ENCODE measurements at regions not wholly inside any gene's neighbourhood (a gene's known extent, or its start where the extent isn't known, plus 50 kb on each side); places are given as distances from the start of the nearest gene placed in this dataset.

GRCh38 chr2:46813680-46814079, 101.9 kb downstream of the MCFD2 start:
- TF ChIP-seq, protein P1, sequence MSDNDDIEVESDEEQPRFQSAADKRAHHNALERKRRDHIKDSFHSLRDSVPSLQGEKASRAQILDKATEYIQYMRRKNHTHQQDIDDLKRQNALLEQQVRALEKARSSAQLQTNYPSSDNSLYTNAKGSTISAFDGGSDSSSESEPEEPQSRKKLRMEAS (IDR thresholded peaks at IDR 0.05) = no peak
- TF ChIP-seq CTCF (IDR thresholded peaks at IDR 0.05 in 2 of 3, conservative IDR thresholded peaks at IDR 0.05 in 1 of 3; ENCODE audit: borderline replicate concordance in 1 of 3, insufficient read depth in 1 of 3, low read depth in 2 of 3, low read length in 2 of 3) (no peak), RAD21 (IDR thresholded peaks at IDR 0.05; ENCODE audit: low read depth) (no peak), REST (IDR thresholded peaks at IDR 0.05; ENCODE audit: low read depth) (no peak), POLR2A (IDR thresholded peaks at IDR 0.05; ENCODE audit: borderline replicate concordance, extremely low read depth, insufficient read depth, insufficient read length) (no peak), EZH2 (IDR thresholded peaks at IDR 0.05) (no peak), CEBPB (IDR thresholded peaks at IDR 0.05; ENCODE audit: low read depth) (no peak), YY1 (IDR thresholded peaks at IDR 0.05; ENCODE audit: extremely low read depth, insufficient replicate concordance, low read depth, low read length) (no peak), POLR2AphosphoS5 (IDR thresholded peaks at IDR 0.05; ENCODE audit: low read depth, low read length) (no peak), ATF3 (IDR thresholded peaks at IDR 0.05) (no peak)
- TF ChIP-seq, protein P2, sequence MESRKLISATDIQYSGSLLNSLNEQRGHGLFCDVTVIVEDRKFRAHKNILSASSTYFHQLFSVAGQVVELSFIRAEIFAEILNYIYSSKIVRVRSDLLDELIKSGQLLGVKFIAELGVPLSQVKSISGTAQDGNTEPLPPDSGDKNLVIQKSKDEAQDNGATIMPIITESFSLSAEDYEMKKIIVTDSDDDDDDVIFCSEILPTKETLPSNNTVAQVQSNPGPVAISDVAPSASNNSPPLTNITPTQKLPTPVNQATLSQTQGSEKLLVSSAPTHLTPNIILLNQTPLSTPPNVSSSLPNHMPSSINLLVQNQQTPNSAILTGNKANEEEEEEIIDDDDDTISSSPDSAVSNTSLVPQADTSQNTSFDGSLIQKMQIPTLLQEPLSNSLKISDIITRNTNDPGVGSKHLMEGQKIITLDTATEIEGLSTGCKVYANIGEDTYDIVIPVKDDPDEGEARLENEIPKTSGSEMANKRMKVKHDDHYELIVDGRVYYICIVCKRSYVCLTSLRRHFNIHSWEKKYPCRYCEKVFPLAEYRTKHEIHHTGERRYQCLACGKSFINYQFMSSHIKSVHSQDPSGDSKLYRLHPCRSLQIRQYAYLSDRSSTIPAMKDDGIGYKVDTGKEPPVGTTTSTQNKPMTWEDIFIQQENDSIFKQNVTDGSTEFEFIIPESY (IDR thresholded peaks at IDR 0.05; ENCODE audit: extremely low read depth, insufficient replicate concordance, low read length) = no peak
